Astrocyte of the spinal cord (primary cell): ENCODE measurements at regions not wholly inside any gene's neighbourhood (a gene's known extent, or its start where the extent isn't known, plus 50 kb on each side); places are given as distances from the start of the nearest gene placed in this dataset.

ENCODE experiments used
- DNase-seq: peaks from one replicate; pipeline ENCODE4 v3.0.0; 2011; ENCODE audit warnings: low read depth, low spot score
- H3K4me3 ChIP-seq: 2 replicates; pipeline ENCODE4 v1.5.1; 2011; ENCODE audit warnings: low read depth, mild to moderate bottlenecking, low read length, moderate library complexity
- in situ Hi-C: cut with HindIII; loops from 2 replicates; pipeline ENCODE4 v1.10.0; 2017; ENCODE audit warnings: low sequenced_read_pairs
- TF ChIP-seq, protein P1 (sequence below): IDR thresholded peaks from 2 replicates; pipeline ENCODE4 v1.5.1; 2012; ENCODE audit warnings: low read depth, mild to moderate bottlenecking, low read length, inconsistent platforms

DNA sequence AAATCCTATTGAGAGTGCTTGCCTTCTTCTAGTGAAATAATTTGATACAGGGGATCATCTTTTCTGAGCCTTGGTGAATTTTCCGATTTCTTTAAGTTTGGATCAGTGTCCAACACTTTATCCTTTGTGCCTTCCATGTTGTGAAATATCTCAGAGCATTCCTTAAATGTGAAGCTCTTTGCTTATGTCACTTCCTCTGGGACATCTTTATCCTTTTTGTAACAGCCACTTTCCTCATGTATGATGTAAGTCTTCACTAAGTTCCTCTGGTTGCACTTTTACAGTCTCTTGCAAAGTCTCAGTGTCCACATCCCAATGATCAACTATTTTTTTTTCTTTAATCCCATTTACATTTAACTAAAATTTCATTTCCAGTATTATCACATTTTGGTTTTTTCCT lies 254.2 kb downstream of the EN1 start:
- in situ Hi-C loops = no loop called here
- DNase-seq = no peak
- TF ChIP-seq, protein P1, sequence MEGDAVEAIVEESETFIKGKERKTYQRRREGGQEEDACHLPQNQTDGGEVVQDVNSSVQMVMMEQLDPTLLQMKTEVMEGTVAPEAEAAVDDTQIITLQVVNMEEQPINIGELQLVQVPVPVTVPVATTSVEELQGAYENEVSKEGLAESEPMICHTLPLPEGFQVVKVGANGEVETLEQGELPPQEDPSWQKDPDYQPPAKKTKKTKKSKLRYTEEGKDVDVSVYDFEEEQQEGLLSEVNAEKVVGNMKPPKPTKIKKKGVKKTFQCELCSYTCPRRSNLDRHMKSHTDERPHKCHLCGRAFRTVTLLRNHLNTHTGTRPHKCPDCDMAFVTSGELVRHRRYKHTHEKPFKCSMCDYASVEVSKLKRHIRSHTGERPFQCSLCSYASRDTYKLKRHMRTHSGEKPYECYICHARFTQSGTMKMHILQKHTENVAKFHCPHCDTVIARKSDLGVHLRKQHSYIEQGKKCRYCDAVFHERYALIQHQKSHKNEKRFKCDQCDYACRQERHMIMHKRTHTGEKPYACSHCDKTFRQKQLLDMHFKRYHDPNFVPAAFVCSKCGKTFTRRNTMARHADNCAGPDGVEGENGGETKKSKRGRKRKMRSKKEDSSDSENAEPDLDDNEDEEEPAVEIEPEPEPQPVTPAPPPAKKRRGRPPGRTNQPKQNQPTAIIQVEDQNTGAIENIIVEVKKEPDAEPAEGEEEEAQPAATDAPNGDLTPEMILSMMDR = no peak
- H3K4me3 ChIP-seq = no peak overlapping the region

DNA sequence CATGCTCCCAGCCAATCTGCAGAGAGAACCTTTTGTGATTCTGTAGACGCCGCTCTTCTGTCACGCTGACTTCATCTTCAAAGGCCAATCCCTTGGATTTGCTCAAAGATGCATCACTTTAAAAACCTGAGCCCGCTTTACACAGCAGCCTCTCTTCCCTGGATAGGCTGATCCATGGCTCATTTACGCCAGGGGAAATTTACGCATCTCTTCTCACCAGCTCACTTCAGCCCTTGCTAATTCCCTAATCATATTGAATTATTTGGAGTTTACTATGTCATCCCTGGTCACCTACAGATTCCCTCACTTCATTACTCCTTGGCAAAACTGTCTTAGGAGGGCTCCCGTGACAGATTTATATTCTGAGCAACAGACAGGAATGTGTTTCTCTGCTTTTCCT lies 256.2 kb downstream of the EN1 start:
- in situ Hi-C loops = no loop called here
- no peak overlapping the region for H3K4me3 ChIP-seq
- TF ChIP-seq, protein P1 = no peak
- DNase-seq = no peak

DNA sequence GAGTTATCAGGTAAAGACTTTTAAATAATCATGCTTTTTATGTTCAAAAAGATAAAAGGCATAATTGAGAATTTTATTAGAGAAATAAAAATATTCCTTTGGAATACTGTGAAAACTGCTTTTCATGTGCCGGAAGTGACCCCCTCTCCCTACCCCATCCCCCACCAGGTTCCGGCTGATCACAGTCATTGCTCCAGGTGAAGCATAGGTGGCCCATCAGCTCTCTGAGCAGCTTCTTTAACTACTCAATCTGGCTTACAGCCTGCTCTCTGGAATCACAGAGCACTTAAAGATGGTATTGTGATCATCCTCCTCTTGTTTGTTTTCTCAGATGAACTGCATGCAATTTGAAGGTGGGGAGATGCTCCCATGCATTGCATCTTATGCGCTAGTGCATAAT lies 257.7 kb downstream of the EN1 start:
- no peak overlapping the region for H3K4me3 ChIP-seq
- TF ChIP-seq, protein P1 = no peak
- DNase-seq = no peak
- in situ Hi-C loops = no loop called here

DNA sequence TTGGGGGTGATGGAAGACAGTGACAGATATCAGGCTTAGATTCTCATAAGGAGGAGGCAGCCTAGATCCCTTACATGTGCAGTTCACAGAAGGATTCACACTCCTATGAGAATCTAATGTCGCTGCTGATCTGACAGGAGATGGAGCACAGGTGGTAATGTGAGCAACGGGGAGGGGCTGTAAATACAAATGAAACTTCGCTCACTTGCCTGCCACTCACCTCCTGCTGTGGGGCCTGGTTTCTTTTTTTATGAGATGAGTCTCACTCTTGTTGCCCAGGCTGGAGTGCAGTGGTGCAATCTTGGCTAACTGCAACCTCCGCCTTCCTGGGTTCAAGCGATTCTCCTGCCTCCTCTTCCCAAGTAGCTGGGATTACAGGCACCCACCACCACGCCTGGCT lies 258.6 kb downstream of the EN1 start:
- H3K4me3 ChIP-seq = no peak overlapping the region
- no peak for DNase-seq
- in situ Hi-C loops = no loop called here
- TF ChIP-seq, protein P1 = no peak

DNA sequence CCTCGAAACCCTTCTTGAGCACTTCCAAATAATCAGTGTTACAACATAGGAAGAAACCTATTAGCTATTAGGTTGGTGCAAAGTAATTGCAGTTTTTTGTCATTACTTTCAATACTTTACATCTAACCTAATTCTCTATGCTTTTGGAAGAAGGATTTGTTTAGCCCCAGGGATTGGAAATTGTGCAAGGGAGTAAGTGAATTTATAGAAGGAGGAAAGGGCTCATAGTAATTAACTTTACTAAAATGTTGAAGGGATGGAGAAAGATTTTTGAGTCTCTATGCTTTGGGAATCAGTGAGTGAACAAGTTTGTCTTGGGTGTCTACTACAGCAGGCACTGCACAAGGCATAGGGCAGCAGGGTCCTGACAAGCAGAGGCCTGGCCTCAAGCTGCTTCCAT lies 261.1 kb downstream of the EN1 start:
- H3K4me3 ChIP-seq = no peak overlapping the region
- TF ChIP-seq, protein P1 = no peak
- in situ Hi-C loops = no loop called here
- DNase-seq = no peak

DNA sequence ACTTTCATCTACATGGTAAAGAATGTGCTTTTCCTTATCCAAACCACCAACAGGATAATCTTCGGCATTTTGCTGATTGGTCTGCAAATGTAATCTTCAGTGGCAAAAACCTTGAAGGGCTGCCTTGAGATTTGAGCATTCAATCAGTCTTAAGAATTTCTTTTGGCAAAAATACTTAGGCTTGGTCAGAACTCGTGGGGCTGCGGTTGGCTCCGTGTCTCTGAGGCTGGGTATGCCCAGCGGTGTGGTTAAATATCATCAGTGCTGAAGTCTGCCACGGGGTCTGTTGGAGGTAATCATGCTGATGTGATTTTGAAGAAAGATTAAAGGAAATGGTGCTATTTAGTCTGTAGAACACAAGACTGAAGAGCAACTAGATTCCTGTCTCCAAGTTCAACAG lies 262.6 kb downstream of the EN1 start:
- TF ChIP-seq, protein P1 = no peak
- no peak overlapping the region for H3K4me3 ChIP-seq
- in situ Hi-C loops = no loop called here
- DNase-seq = no peak
